HepG2 (cell line): ENCODE measurements at regions not wholly inside any gene's neighbourhood (a gene's known extent, or its start where the extent isn't known, plus 50 kb on each side); places are given as distances from the start of the nearest gene placed in this dataset.

Source experiments
- ATAC-seq: fragments of 200-7000 bp; cut with Tn5 transposase; 3 replicates; pipeline ENCODE4 v1.9.1; 2020; ENCODE audit warnings: mild to moderate bottlenecking, moderate library complexity
- BruUV-seq: library from RNA; stranded (reverse); fragments of 400-500 nt; replicated peaks from 2 replicates; lab custom pipeline; 2021; lab: Mats Ljungman, UMichigan
- CTCF ChIA-PET: fragments of 300-600 bp; formaldehyde crosslinking; extraction: SDS; loops from one replicate; lab custom pipeline; 2021; ENCODE audit warnings: low total read pairs, inconsistent platforms, low intra/inter-chr PET ratio; lab: Yijun Ruan, JAX
- POLR2A ChIA-PET: fragments of 350-600 bp; sonication (Branson Sonifier 250); formaldehyde crosslinking; loops from one replicate; lab custom pipeline; 2020; ENCODE audit warnings: antibody characterized with exemption, inconsistent platforms; lab: Yijun Ruan, JAX
- DNase-seq: peaks from one replicate; pipeline ENCODE4 v3.0.0-alpha.2; 2015; ENCODE audit warnings: low spot score
- FAIRE-seq: peaks from 3 replicates; lab custom pipeline; 2011; peaks lifted over from hg19 to GRCh38; lab: Jason Lieb, UNC
- H2AFZ ChIP-seq: one replicate; pipeline ENCODE4 v1.6.1; 2011; ENCODE audit warnings: low read length, inconsistent platforms
- H3K27ac ChIP-seq: fragments of 300-600 bp; 3 replicates; pipeline ENCODE4 v1.8.0; 2011; ENCODE audit warnings: mixed run types, mild to moderate bottlenecking, mixed read lengths, low read length, inconsistent platforms; ENCODE audit not compliant: insufficient read depth; ENCODE audit errors: extremely low read length
- H3K27me3 ChIP-seq, 2 experiments: fragments of 200-600 bp in 1 of 2; 2 replicates in 1 of 2; 3 replicates in 1 of 2; pipeline versions ENCODE4 v1.6.0 to v1.8.0; 2011; ENCODE audit warnings: low read length in 2 of 2, mild to moderate bottlenecking in 2 of 2, moderate library complexity in 2 of 2, inconsistent platforms in 1 of 2; ENCODE audit not compliant: insufficient read depth in 2 of 2, control insufficient read depth in 1 of 2
- H3K36me3 ChIP-seq, 2 experiments: fragments of 200-600 bp in 1 of 2; replicated peaks in 1 of 2; 2 replicates in 1 of 2; 3 replicates in 1 of 2; pipeline versions ENCODE4 v1.5.1 to v1.8.0; 2011; ENCODE audit warnings: low read length in 2 of 2, inconsistent platforms in 1 of 2; ENCODE audit not compliant: insufficient read depth in 2 of 2, control insufficient read depth in 1 of 2
- H3K4me1 ChIP-seq: 2 replicates; pipeline ENCODE4 v1.5.1; 2012; ENCODE audit warnings: low read length, inconsistent platforms; ENCODE audit not compliant: insufficient read depth
- H3K4me2 ChIP-seq: 2 replicates; pipeline ENCODE4 v1.6.0; 2011; ENCODE audit warnings: low read depth, low read length, inconsistent platforms
- H3K4me3 ChIP-seq, 3 experiments: fragments of 200-600 bp in 1 of 3; sonication (generic), shearing (Covaris generic) in 1 of 3; replicated peaks in 1 of 3; 2 replicates each; pipeline ENCODE4 v1.5.1; 2011 to 2016; ENCODE audit warnings: low read length in 3 of 3, inconsistent platforms in 2 of 3, low read depth in 2 of 3, mild to moderate bottlenecking in 2 of 3, control low read depth in 1 of 3, mixed read lengths in 1 of 3; ENCODE audit not compliant: insufficient read depth in 1 of 3
- H3K79me2 ChIP-seq: one replicate; pipeline ENCODE4 v1.6.1; 2011; ENCODE audit warnings: low read length, inconsistent platforms; ENCODE audit not compliant: insufficient read depth
- H3K9ac ChIP-seq: 2 replicates; pipeline ENCODE4 v1.6.0; 2011; ENCODE audit warnings: mild to moderate bottlenecking, low read depth, low read length, inconsistent platforms; ENCODE audit not compliant: insufficient read depth
- H3K9me3 ChIP-seq: 2 replicates; pipeline ENCODE4 v1.5.1; 2012; ENCODE audit warnings: mild to moderate bottlenecking, low read length
- H4K20me1 ChIP-seq: 2 replicates; pipeline ENCODE4 v1.6.0; 2011; ENCODE audit warnings: inconsistent platforms, mild to moderate bottlenecking, low read length, moderate library complexity; ENCODE audit not compliant: insufficient read depth
- ASH2L ChIP-seq: fragments of 300-600, 200-600 bp; sonication (generic); IDR thresholded peaks from 2 replicates; pipeline ENCODE4 v1.7.0; 2017; ENCODE audit warnings: low read depth, mild to moderate bottlenecking, moderate library complexity, mixed read lengths, low read length; ENCODE audit not compliant: insufficient read length
- HHEX ChIP-seq: IDR thresholded peaks from 2 replicates; pipeline ENCODE4 v1.6.1; 2016; ENCODE audit warnings: control low read depth
- HMGXB3 ChIP-seq: sonication (generic); formaldehyde crosslinking; IDR thresholded peaks from 2 replicates; pipeline ENCODE4 v1.4.0; 2020; ENCODE audit warnings: missing genetic modification reagents, borderline replicate concordance
- NR3C1 ChIP-seq: sonication (generic); formaldehyde crosslinking; IDR thresholded peaks from 2 replicates; pipeline ENCODE4 v1.4.0; 2020; ENCODE audit warnings: missing genetic modification reagents
- ZNF597 ChIP-seq: sonication (generic); formaldehyde crosslinking; IDR thresholded peaks from 2 replicates; pipeline ENCODE4 v1.5.0; 2020; ENCODE audit warnings: missing genetic modification reagents
- ZNF704 ChIP-seq: sonication (generic); formaldehyde crosslinking; IDR thresholded peaks from 2 replicates; pipeline ENCODE4 v1.8.1; 2023; ENCODE audit warnings: mild to moderate bottlenecking, inconsistent platforms, moderate library complexity, missing genetic modification reagents, borderline replicate concordance
- ZNF788 ChIP-seq: sonication (generic); formaldehyde crosslinking; IDR thresholded peaks from 2 replicates; pipeline ENCODE4 v1.5.0; 2020; ENCODE audit warnings: mild to moderate bottlenecking, missing genetic modification reagents, borderline replicate concordance
- WGBS: methylation state at CpG from one replicate; pipeline ENCODE4 v1.1.6; 2017; ENCODE audit warnings: low lambda C conversion rate; 5-methylcytosine and 5-hydroxymethylcytosine counted together
- in situ Hi-C: cut with HindIII; loops from 2 replicates; pipeline ENCODE4 v1.10.0; 2017; ENCODE audit warnings: low pct_unique_long_range_greater_than_20kb; ENCODE audit not compliant: extremely low pct_ligation_motif_present
- intact Hi-C: fragments of 100-400 bp; cut with micrococcal nuclease; formaldehyde crosslinking; loops from one replicate; pipeline ENCODE4 v1.10.0; 2022; ENCODE audit not compliant: unreplicated experiment

GRCh38 chr7:157076466-157076865, 62.3 kb upstream of the UBE3C start:
- intact Hi-C loops, result no loop called here
- no peak overlapping the region for H3K4me2 ChIP-seq
- DNase-seq, result no peak
- TF ChIP-seq HMGXB3, result no peak
- TF ChIP-seq ZNF704 (CRISPR knock-in tag), result no peak
- no peak for TF ChIP-seq ZNF788 (CRISPR knock-in tag)
- TF ChIP-seq ASH2L, result no peak
- no peak for TF ChIP-seq HHEX (CRISPR knock-in tag)
- no peak for TF ChIP-seq ZNF597 (CRISPR knock-in tag)
- TF ChIP-seq NR3C1 (CRISPR knock-in tag), result no peak
- H2AFZ ChIP-seq, result no peak overlapping the region
- no peak overlapping the region for H3K4me3 ChIP-seq
- POLR2A ChIA-PET, result no interaction called here
- H3K36me3 ChIP-seq, result no peaks in the 10 kb centered on the region
- no TSS peak for BruUV-seq
- CTCF ChIA-PET, result no interaction called here
- H3K79me2 ChIP-seq, result no peaks in the 10 kb centered on the region
- in situ Hi-C loops, result no loop called here
- peaks cover 4 to 69% of the 10 kb centered on the region in 2 experiments; a peak in 4 of 5 replicates for H3K27me3 ChIP-seq
- FAIRE-seq, result no peak
- H3K9me3 ChIP-seq, result no peaks in the 10 kb centered on the region
- 21% methylated on average over 5 of the region's 6 CpGs for WGBS
- no peak overlapping the region for H3K9ac ChIP-seq
- H3K4me1 ChIP-seq, result no peaks in the 10 kb centered on the region
- no peak overlapping the region for H3K27ac ChIP-seq
- ATAC-seq, result no peak
- no peaks in the 10 kb centered on the region for H4K20me1 ChIP-seq
